Limb (tissue), 2 donors: ENCODE measurements at regions not wholly inside any gene's neighbourhood (a gene's known extent, or its start where the extent isn't known, plus 50 kb on each side); places are given as distances from the start of the nearest gene placed in this dataset.
"Not testable (repeated sequence)": the region's sequence is repeated elsewhere in the genome, so short reads cannot be mapped to it uniquely, and the experiment has no call there.

ENCODE experiments used
- DNase-seq, 2 donors: peaks; one replicate each; pipeline ENCODE4 v3.0.0-alpha.2; 2016; ENCODE audit errors: extremely low spot score in 2 of 2

- DNase-seq, result no peak
Observed at GRCh38 chrX:125089761-125090445, 229.8 kb upstream of the TEX13C start.

- DNase-seq, result no peak
Observed at GRCh38 chrX:125093852-125094251, 225.8 kb upstream of the TEX13C start.

- DNase-seq, result no peak
Observed at GRCh38 chrX:125094901-125095300, 224.8 kb upstream of the TEX13C start.

GRCh38 chrX:125096469-125096868 lies 223.2 kb upstream of the TEX13C start:
- no peak for DNase-seq

GRCh38 chrX:125096870-125097269 lies 222.8 kb upstream of the TEX13C start:
- no peak for DNase-seq

GRCh38 chrX:125101971-125102755 lies 217.5 kb upstream of the TEX13C start:
- no peak for DNase-seq

- no peak for DNase-seq
Observed at GRCh38 chrX:125103693-125104092, 216.0 kb upstream of the TEX13C start.

GRCh38 chrX:125108921-125109320 lies 210.8 kb upstream of the TEX13C start:
- DNase-seq, result no peak

GRCh38 chrX:125131164-125131563 lies 188.5 kb upstream of the TEX13C start:
- no peak for DNase-seq

- DNase-seq, result no peak
Observed at GRCh38 chrX:125132274-125132673, 187.4 kb upstream of the TEX13C start.

GRCh38 chrX:125137521-125137920 lies 182.2 kb upstream of the TEX13C start:
- no peak for DNase-seq

- DNase-seq, result no peak
Observed at GRCh38 chrX:125150231-125150630, 169.4 kb upstream of the TEX13C start.

GRCh38 chrX:125151146-125151545 lies 168.5 kb upstream of the TEX13C start:
- no peak for DNase-seq

GRCh38 chrX:125152011-125152410 lies 167.7 kb upstream of the TEX13C start:
- no peak for DNase-seq

- DNase-seq, result no peak
Observed at GRCh38 chrX:125153621-125154020, 166.1 kb upstream of the TEX13C start.

GRCh38 chrX:125154288-125155257 lies 165.1 kb upstream of the TEX13C start:
- DNase-seq, result not testable (repeated sequence)

- DNase-seq, result not testable (repeated sequence)
Observed at GRCh38 chrX:125155296-125156033, 164.2 kb upstream of the TEX13C start.

- no peak for DNase-seq
Observed at GRCh38 chrX:125170459-125170858, 149.2 kb upstream of the TEX13C start.

- no peak for DNase-seq
Observed at GRCh38 chrX:125172531-125172930, 147.1 kb upstream of the TEX13C start.

- DNase-seq, result no peak
Observed at GRCh38 chrX:125175991-125176584, 143.6 kb upstream of the TEX13C start.

GRCh38 chrX:125193921-125194320 lies 125.8 kb upstream of the TEX13C start:
- DNase-seq, result no peak
